Fibroblast of lung (primary cell): ENCODE measurements at regions not wholly inside any gene's neighbourhood (a gene's known extent, or its start where the extent isn't known, plus 50 kb on each side); places are given as distances from the start of the nearest gene placed in this dataset.
A peak's percentile ranks its signal among the peaks of the same experiment; 100 is the strongest.

Source experiments
- DNase-seq, 2 donors: peaks; one replicate each; pipeline versions ENCODE4 v3.0.0 to v3.0.0-alpha.2; 2010; ENCODE audit warnings: low read depth in 2 of 2
- H2AFZ ChIP-seq: 2 replicates; pipeline ENCODE4 v1.5.1; 2012; ENCODE audit warnings: low read length, control low read depth, inconsistent platforms
- H3K27ac ChIP-seq: 2 replicates; pipeline ENCODE4 v1.5.1; 2011; ENCODE audit warnings: low read length, control low read depth; ENCODE audit not compliant: insufficient read depth
- H3K27me3 ChIP-seq: 2 replicates; pipeline ENCODE4 v1.5.1; 2011; ENCODE audit warnings: mild to moderate bottlenecking, low read length; ENCODE audit not compliant: control insufficient read depth, insufficient read depth
- H3K36me3 ChIP-seq: 2 replicates; pipeline ENCODE4 v1.5.1; 2011; ENCODE audit warnings: low read length; ENCODE audit not compliant: control insufficient read depth, insufficient read depth
- H3K4me1 ChIP-seq: 2 replicates; pipeline ENCODE4 v1.5.1; 2011; ENCODE audit warnings: low read length; ENCODE audit not compliant: control insufficient read depth, insufficient read depth; ENCODE audit errors: extremely low read depth
- H3K4me2 ChIP-seq: 2 replicates; pipeline ENCODE4 v1.5.1; 2011; ENCODE audit warnings: low read length, control low read depth; ENCODE audit not compliant: insufficient read depth; ENCODE audit errors: extremely low read depth
- H3K4me3 ChIP-seq, 4 experiments: fragments of 200-600 bp in 1 of 4; sonication (generic) in 1 of 4; replicated peaks in 1 of 4; 2 replicates each; pipeline ENCODE4 v1.5.1; 2011 to 2016; ENCODE audit warnings: low read length in 4 of 4, low read depth in 3 of 4, mild to moderate bottlenecking in 3 of 4, control low read depth in 2 of 4, inconsistent platforms in 1 of 4, mixed read lengths in 1 of 4; ENCODE audit not compliant: insufficient read depth in 1 of 4; ENCODE audit errors: control extremely low read depth in 1 of 4
- H3K79me2 ChIP-seq: 2 replicates; pipeline ENCODE4 v1.5.1; 2012; ENCODE audit warnings: mild to moderate bottlenecking, low read length, inconsistent platforms; ENCODE audit not compliant: control insufficient read depth, insufficient read depth
- H3K9ac ChIP-seq: 2 replicates; pipeline ENCODE4 v1.5.1; 2011; ENCODE audit warnings: mild to moderate bottlenecking, low read length, control low read depth; ENCODE audit not compliant: insufficient read depth
- H3K9me3 ChIP-seq: 2 replicates; pipeline ENCODE4 v1.5.1; 2012; ENCODE audit warnings: low read depth, low read length; ENCODE audit not compliant: control insufficient read depth, insufficient read depth
- H4K20me1 ChIP-seq: 2 replicates; pipeline ENCODE4 v1.5.1; 2011; ENCODE audit warnings: low read length; ENCODE audit not compliant: control insufficient read depth, insufficient read depth; ENCODE audit errors: extremely low read depth
- CTCF ChIP-seq, 2 donors: IDR thresholded peaks in 1 of 2; conservative IDR thresholded peaks in 1 of 2; 1 replicate in 1 of 2; 2 replicates in 1 of 2; pipeline ENCODE4 v1.5.1; 2011 to 2012; ENCODE audit warnings: low read length in 2 of 2, control low read depth in 1 of 2, inconsistent platforms in 1 of 2, low read depth in 1 of 2, mild to moderate bottlenecking in 1 of 2
- EZH2 ChIP-seq: IDR thresholded peaks from 2 replicates; pipeline ENCODE4 v1.5.1; 2012; ENCODE audit warnings: low read length, control low read depth, mild to moderate bottlenecking; ENCODE audit errors: missing control alignments

- Histone ChIP-seq H3K9ac (no peak overlapping the region), H3K36me3 (no peaks in the 10 kb centered on the region), H3K27me3 (no peaks in the 10 kb centered on the region), H3K4me1 (no peaks in the 10 kb centered on the region), H4K20me1 (no peaks in the 10 kb centered on the region), H3K27ac (no peak overlapping the region), H3K4me3 (no peak overlapping the region), H2AFZ (no peak overlapping the region), H3K4me2 (no peak overlapping the region), H3K9me3 (no peaks in the 10 kb centered on the region), H3K79me2 (no peaks in the 10 kb centered on the region)
- TF ChIP-seq CTCF (conservative IDR thresholded peaks at IDR 0.05 in 1 of 2, IDR thresholded peaks at IDR 0.05 in 1 of 2; ENCODE audit: low read depth in 1 of 2, low read length in 2 of 2): no peak
- DNase-seq: no peak
Observed at GRCh38 chr9:80948066-80948465, 741.3 kb downstream of the TLE1 start.

- peak in 1 of 2 donors; percentile 16 for DNase-seq
- no peaks in the 10 kb centered on the region for H3K9me3 ChIP-seq
- H2AFZ ChIP-seq: no peak overlapping the region
- no peaks in the 10 kb centered on the region for H3K36me3 ChIP-seq
- no peaks in the 10 kb centered on the region for H3K4me1 ChIP-seq
- no peak for TF ChIP-seq EZH2
- no peak for TF ChIP-seq CTCF (conservative IDR thresholded peaks at IDR 0.05 in 1 of 2, IDR thresholded peaks at IDR 0.05 in 1 of 2; ENCODE audit: low read depth in 1 of 2, low read length in 2 of 2)
- no peaks in the 10 kb centered on the region for H3K79me2 ChIP-seq
- H3K27me3 ChIP-seq: no peaks in the 10 kb centered on the region
- no peaks in the 10 kb centered on the region for H4K20me1 ChIP-seq
- no peak overlapping the region for H3K9ac ChIP-seq
- H3K4me3 ChIP-seq: no peak overlapping the region
- no peak overlapping the region for H3K27ac ChIP-seq
- H3K4me2 ChIP-seq: no peak overlapping the region
Observed at GRCh38 chr9:80946496-80947170, 742.7 kb downstream of the TLE1 start.

- Histone ChIP-seq H3K27me3 (no peaks in the 10 kb centered on the region), H3K36me3 (no peaks in the 10 kb centered on the region), H3K9ac (no peak overlapping the region), H3K79me2 (no peaks in the 10 kb centered on the region), H3K27ac (no peak overlapping the region), H3K4me1 (no peaks in the 10 kb centered on the region), H4K20me1 (no peaks in the 10 kb centered on the region), H2AFZ (no peak overlapping the region), H3K9me3 (no peaks in the 10 kb centered on the region), H3K4me3 (no peak overlapping the region), H3K4me2 (no peak overlapping the region)
- DNase-seq: no peak
- no peak for TF ChIP-seq CTCF (conservative IDR thresholded peaks at IDR 0.05 in 1 of 2, IDR thresholded peaks at IDR 0.05 in 1 of 2; ENCODE audit: low read depth in 1 of 2, low read length in 2 of 2)
- no peak for TF ChIP-seq EZH2
Observed at GRCh38 chr9:80945436-80945835, 743.9 kb downstream of the TLE1 start.
